ENCODE measurements at regions not wholly inside any gene's neighbourhood (a gene's known extent, or its start where the extent isn't known, plus 50 kb on each side); places are given as distances from the start of the nearest gene placed in this dataset.

DNA sequence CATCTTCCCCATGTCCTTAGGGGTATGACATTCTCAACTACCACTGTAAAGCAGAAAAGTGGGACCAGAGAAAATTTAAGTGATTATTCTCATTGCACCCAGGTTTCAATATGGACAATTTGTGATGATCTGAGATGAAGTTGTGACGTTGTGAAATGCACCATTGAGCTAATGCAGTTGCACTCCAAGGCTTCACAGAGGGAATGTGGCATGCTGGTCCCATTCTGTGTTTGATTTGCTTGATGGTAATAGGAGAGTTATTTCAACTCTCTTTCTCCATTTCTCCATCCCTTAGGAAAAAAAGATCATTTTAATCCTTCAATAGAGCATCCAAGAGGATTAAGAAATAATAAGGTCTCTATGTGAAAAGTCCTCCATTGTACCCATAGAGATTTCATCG lies 136.6 kb downstream of the SLC30A10 start:
- Histone ChIP-seq H4K20me1 (ENCODE audit: insufficient read depth, low read length) (no peaks in the 10 kb centered on the region), H3K27ac (ENCODE audit: low read length) (no peak overlapping the region), H3K4me3 (ENCODE audit: low read length) (no peak overlapping the region), H3K4me1 (ENCODE audit: low read length) (no peaks in the 10 kb centered on the region), H3F3A (ENCODE audit: insufficient read depth, low read length) (no peaks in the 10 kb centered on the region), H3K79me2 (ENCODE audit: low read length) (no peaks in the 10 kb centered on the region), H2AFZ (ENCODE audit: low read length) (no peak overlapping the region), H3K4me2 (ENCODE audit: low read depth, low read length) (no peak overlapping the region), H3K36me3 (replicated peaks; ENCODE audit: insufficient read depth, low read length) (no peaks in the 10 kb centered on the region), H3K9me2 (replicated peaks; ENCODE audit: insufficient read depth, low read length) (no peaks in the 10 kb centered on the region), H3K9me3 (replicated peaks; ENCODE audit: insufficient read depth, low read length) (no peaks in the 10 kb centered on the region), H3K9ac (ENCODE audit: low read length) (no peak overlapping the region), H3K27me3 (replicated peaks; ENCODE audit: insufficient read depth, low read length) (no peaks in the 10 kb centered on the region)
- TF ChIP-seq, protein P1, sequence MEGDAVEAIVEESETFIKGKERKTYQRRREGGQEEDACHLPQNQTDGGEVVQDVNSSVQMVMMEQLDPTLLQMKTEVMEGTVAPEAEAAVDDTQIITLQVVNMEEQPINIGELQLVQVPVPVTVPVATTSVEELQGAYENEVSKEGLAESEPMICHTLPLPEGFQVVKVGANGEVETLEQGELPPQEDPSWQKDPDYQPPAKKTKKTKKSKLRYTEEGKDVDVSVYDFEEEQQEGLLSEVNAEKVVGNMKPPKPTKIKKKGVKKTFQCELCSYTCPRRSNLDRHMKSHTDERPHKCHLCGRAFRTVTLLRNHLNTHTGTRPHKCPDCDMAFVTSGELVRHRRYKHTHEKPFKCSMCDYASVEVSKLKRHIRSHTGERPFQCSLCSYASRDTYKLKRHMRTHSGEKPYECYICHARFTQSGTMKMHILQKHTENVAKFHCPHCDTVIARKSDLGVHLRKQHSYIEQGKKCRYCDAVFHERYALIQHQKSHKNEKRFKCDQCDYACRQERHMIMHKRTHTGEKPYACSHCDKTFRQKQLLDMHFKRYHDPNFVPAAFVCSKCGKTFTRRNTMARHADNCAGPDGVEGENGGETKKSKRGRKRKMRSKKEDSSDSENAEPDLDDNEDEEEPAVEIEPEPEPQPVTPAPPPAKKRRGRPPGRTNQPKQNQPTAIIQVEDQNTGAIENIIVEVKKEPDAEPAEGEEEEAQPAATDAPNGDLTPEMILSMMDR (IDR thresholded peaks at IDR 0.05; ENCODE audit: low read length), result no peak
- TF ChIP-seq EZH2phosphoT487 (IDR thresholded peaks at IDR 0.05; ENCODE audit: low read length), result no peak
- TF ChIP-seq EZH2 (optimal IDR thresholded peaks at IDR 0.05; ENCODE audit: low read depth, low read length), result no peak
- DNase-seq, result no peak

DNA sequence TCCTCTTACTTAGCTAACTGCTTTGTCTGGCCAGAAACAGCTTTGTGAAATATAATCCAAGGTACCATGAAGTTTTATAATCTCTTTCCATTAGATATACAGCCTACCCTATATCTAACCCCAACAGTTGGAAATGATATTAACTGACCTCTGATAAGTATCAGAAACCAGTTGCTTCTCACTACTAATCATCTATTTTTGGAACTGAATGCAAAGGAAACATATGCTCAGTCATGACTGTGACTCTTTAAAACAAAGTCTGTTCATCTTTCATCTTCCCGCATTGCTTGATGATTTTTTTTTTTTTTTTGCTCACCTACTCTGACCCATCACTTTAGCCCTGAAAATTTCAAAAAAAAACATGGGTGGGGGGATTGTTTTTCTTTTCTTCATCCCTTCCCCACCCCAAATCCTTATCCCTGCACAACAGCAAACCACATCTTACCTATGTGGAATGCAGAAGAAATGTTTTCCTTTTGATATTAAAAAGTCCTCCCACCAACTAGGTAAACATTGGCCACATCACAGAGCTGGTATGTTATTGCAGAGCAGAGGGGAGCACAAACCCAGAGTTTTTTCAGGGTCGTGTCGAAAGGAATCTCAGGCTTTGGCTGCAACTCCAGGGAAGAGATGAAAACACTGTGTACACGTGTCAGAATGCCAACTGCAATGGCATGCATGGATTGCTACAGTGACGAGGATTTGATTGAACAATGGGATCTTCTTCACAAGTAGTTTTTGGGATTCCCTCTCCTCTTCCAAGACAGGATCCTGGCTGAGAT lies 137.3 kb downstream of the SLC30A10 start:
- no peak overlapping the region for H3K27ac ChIP-seq (ENCODE audit: low read length)
- H4K20me1 ChIP-seq (ENCODE audit: insufficient read depth, low read length), result no peaks in the 10 kb centered on the region
- no peaks in the 10 kb centered on the region for H3K9me2 ChIP-seq (replicated peaks; ENCODE audit: insufficient read depth, low read length)
- H3K9me3 ChIP-seq (replicated peaks; ENCODE audit: insufficient read depth, low read length), result no peaks in the 10 kb centered on the region
- no peak overlapping the region for H2AFZ ChIP-seq (ENCODE audit: low read length)
- H3K4me3 ChIP-seq (ENCODE audit: low read length), result no peak overlapping the region
- no peaks in the 10 kb centered on the region for H3K4me1 ChIP-seq (ENCODE audit: low read length)
- no peaks in the 10 kb centered on the region for H3F3A ChIP-seq (ENCODE audit: insufficient read depth, low read length)
- H3K79me2 ChIP-seq (ENCODE audit: low read length), result no peaks in the 10 kb centered on the region
- H3K4me2 ChIP-seq (ENCODE audit: low read depth, low read length), result no peak overlapping the region
- DNase-seq, result no peak
- H3K27me3 ChIP-seq (replicated peaks; ENCODE audit: insufficient read depth, low read length), result no peaks in the 10 kb centered on the region
- no peak overlapping the region for H3K9ac ChIP-seq (ENCODE audit: low read length)
- TF ChIP-seq EZH2 (optimal IDR thresholded peaks at IDR 0.05; ENCODE audit: low read depth, low read length) (no peak), EZH2phosphoT487 (IDR thresholded peaks at IDR 0.05; ENCODE audit: low read length) (no peak)
- TF ChIP-seq, protein P1 (IDR thresholded peaks at IDR 0.05; ENCODE audit: low read length), result no peak
- H3K36me3 ChIP-seq (replicated peaks; ENCODE audit: insufficient read depth, low read length), result no peaks in the 10 kb centered on the region

DNA sequence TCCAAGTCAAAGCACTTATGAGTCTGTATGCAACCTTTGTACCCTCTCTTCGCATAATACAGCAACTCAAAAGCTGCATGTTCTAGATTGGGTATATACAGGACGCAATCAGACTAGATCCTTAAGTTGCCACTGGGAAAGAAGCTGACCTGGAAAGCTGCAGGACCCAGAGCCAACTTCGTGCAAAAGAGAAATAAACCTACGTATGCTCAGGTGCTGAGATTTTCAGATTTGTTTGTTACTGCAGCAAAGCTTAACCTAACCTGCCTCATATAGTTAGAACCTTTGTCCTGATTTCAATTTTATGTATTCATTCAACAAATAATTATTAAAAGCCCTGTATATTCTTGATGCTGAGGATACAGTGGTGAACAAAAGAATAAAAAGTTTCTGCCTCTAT lies 139.7 kb downstream of the SLC30A10 start:
- Histone ChIP-seq H2AFZ (ENCODE audit: low read length) (no peak overlapping the region), H3K4me3 (ENCODE audit: low read length) (no peak overlapping the region), H3K9ac (ENCODE audit: low read length) (no peak overlapping the region), H3K4me2 (ENCODE audit: low read depth, low read length) (no peak overlapping the region), H3K79me2 (ENCODE audit: low read length) (no peaks in the 10 kb centered on the region), H4K20me1 (ENCODE audit: insufficient read depth, low read length) (no peaks in the 10 kb centered on the region), H3F3A (ENCODE audit: insufficient read depth, low read length) (no peaks in the 10 kb centered on the region), H3K9me3 (replicated peaks; ENCODE audit: insufficient read depth, low read length) (no peaks in the 10 kb centered on the region), H3K27ac (ENCODE audit: low read length) (no peak overlapping the region), H3K4me1 (ENCODE audit: low read length) (no peaks in the 10 kb centered on the region), H3K27me3 (replicated peaks; ENCODE audit: insufficient read depth, low read length) (no peaks in the 10 kb centered on the region), H3K36me3 (replicated peaks; ENCODE audit: insufficient read depth, low read length) (no peaks in the 10 kb centered on the region), H3K9me2 (replicated peaks; ENCODE audit: insufficient read depth, low read length) (no peaks in the 10 kb centered on the region)
- TF ChIP-seq, protein P1 (IDR thresholded peaks at IDR 0.05; ENCODE audit: low read length), result no peak
- TF ChIP-seq EZH2 (optimal IDR thresholded peaks at IDR 0.05; ENCODE audit: low read depth, low read length), result no peak
- no peak for TF ChIP-seq EZH2phosphoT487 (IDR thresholded peaks at IDR 0.05; ENCODE audit: low read length)
- DNase-seq, result no peak

Measured in MM.1S (cell line).